ENCODE measurements at regions not wholly inside any gene's neighbourhood (a gene's known extent, or its start where the extent isn't known, plus 50 kb on each side); places are given as distances from the start of the nearest gene placed in this dataset.

DNA sequence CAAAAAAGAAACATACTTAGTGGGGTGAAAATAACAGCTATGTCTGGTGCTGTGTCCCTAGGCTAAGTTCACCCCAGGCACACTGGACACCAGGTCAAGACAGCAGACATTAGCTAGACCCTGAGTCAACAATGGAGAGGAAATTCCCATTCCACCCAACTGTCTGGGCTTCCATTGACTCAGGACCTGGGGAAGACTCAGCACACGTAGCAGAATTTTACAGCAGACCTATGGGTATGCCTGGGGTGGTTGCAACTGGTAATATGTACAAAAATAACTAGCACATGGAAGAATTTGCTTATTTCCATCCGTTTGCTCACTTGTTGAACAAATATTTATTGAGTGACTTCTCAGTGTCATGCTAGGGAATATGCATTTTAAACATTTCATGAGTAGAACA, 117.0 kb downstream of the GAS1 start:
- no peak for DNase-seq (ENCODE audit: low read depth in 3 of 3)

DNA sequence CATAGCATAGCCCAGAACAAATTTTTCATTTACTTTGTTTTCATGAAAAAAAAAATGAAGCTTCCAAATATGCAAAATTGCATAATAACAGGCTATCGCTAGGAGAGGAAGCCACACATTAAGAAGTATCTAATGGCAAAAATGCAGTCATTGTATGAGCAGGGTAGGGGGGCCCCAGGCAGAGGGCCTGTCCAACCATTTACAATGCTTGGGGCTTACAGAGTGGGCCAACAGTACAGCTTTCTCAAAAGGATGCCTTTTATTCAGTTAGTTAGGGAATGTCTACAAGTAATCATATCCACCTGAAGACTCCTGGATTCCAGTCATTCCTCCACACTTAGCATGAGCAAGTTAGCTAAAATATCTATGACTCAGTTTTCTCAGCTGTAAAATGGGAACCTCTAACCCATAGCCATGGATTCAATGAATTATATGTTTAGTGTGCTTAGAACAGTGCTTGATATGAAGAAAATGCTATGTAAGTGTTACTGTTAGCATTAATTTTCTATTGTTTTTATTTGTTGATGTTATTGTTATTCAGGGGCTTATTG, 117.7 kb downstream of the GAS1 start:
- DNase-seq (ENCODE audit: low read depth in 3 of 3), result no peak

DNA sequence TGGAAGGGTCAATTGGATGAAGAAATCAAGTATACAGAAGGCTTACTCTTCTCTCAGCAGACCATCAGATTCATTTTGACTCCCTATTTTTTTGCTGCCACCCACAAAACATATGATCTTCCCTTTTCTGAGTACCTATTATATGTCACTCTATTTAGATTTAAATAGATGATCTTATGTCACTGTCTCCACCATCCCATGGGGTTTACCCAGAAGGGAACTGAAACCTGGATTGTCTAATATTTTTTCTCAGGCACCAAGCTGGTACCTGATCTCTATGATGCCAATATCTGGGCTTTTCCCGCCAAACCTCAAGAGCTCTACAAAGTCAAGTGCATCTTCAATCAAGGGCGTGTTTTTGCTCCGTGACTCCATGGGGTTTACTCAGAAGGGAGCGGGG, 118.7 kb downstream of the GAS1 start:
- DNase-seq (ENCODE audit: low read depth in 3 of 3), result no peak

DNA sequence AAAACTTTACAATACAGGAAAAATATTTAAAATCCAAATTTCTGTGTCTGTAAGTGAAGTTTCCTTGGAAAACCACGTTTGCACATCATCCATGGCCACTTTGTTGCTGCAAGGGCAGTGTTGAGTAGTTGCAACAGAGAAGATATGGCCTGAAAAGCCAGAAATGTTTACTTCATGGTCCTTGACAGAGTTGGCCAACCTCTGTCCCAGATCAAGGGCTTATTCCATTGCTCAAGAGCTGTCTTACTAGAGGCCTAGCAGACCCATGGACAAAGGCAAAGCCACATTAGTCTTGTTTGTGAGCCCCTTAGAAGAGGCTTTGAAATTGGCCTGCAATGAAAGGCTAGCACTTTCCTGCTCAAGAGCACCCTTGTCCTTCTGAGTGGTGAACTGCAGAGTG, 119.4 kb downstream of the GAS1 start:
- no peak for DNase-seq (ENCODE audit: low read depth in 3 of 3)

DNA sequence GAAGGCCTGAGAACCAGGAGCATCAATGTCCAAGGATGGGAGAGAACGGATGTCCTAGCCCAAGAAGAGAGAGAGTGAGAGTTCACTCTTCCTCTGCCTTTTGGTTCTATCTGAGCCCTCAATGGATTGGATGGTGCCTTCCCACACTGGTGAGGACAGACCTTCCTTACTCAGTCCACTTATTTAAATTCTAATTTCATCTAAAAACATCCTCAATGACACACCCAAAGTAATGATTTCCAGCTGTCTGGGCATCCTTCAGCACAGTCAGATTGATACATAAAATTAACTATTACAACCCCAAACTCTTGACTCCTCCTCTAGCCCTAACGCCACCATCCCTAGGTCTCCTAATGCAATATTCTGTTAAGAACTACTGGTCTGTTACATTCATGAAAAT, 122.0 kb downstream of the GAS1 start:
- DNase-seq (ENCODE audit: low read depth in 3 of 3), result no peak

DNA sequence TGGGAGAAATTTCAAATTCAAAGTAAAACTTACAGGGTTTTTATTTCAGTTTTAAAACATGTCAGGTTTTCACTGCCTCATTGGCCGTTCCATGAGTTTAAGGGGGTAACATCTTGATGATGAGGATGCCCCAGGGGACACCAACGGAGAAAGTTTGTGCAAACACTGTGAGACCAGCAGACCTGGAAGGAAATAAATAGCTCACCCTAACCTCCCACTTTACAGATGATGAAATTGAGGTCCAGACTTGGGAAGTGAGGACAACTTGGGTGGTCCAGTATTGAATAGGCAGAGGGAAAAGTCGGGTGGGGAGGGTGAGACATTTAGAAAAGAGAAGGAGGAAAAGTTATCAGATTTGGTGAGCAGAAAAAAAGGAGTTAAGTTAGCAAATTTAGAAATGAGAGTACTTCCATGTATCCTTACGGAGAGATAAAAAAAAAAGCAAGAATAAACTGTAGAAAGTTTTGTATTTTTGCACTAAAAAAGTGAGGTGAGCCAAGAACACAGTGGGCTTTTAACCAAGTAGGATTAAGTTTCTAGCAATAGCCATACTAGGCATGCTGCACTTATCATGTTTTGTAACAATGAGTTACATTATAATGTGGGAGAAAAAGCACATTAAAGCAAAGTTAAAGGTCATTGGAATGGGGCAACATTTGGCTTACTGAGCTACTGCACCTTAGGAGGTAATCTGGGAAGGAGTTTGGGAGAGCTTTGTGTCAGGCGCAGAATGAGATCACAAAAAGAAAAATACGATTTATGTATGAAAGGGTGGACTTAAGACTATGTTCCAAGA, 125.1 kb downstream of the GAS1 start:
- no peak for DNase-seq (ENCODE audit: low read depth in 3 of 3)

DNA sequence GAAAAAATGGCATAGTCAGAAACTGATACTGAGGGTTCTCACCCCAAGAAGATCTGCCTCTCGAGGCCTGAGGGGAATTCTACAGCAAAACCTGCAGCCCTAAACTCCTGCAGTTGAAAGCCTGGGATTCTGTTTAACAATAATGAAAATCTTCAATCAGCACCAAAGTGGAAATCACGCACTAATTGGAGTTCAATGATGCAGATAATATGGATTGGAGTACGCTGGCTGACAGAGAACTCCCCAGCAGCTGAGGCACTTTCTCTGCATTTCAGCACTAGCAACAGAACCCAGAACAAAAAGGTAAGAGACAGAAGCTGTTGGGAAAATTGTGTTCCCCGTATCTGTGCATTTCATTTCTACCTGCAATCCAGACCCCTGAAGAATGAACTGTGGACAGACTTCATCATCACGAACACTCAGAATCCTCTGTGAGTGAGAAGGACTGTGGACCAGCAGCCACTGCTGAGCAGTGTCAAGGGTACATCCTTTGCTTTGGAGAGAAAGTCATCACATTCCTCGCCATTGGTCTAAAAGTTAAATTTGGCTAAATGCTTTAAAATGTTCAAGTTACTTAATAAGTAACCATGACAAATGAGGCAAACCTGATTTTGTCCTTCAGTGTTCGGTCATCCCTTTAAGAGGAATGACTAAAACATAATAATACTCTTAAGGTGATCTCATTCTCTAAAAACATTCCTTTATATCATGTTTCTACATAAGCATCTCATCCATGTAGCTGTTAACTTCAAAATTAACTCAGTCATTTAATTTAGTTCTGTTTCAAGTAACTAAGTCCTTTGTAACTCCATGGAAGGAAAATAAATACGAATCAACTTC, 126.1 kb downstream of the GAS1 start:
- DNase-seq (ENCODE audit: low read depth in 3 of 3), result no peak

DNA sequence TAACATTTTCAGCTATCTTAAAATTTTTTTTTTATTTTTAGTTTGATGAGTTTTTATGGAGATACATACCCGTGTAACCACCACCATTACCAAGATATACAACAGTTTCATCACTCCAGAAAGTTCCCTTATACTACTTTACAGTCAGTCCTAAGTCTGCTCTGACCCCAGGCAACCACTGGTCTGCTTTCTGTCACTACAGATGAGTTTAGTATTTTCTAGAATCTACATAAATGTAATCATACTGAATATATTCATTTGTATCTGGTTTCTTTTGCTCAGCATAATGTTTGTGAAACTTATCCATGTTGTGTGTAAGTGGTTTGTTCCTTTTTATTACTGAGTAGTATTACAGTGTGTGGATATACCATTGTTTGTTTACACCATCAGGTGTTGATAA, 127.8 kb downstream of the GAS1 start:
- no peak for DNase-seq (ENCODE audit: low read depth in 3 of 3)

DNA sequence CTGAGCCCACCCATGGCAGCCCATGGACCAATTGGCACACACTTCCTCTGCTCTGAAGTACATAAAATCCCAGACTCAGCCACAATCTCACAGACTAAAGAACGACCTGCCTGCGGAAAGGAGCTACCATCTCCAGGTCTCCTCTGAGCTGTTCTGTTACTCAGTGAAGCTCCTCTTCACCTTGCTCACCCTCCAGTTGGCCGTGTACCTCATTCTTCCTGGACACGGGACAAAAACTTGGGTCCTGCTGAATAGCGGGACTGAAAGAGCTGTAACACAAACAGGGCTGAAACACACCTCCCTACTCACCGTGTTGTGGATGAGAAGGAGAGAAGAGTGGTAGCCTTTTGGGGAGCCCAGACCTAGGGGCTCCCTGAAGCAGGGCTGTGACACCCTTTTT, 128.7 kb downstream of the GAS1 start:
- no peak for DNase-seq (ENCODE audit: low read depth in 3 of 3)

DNA sequence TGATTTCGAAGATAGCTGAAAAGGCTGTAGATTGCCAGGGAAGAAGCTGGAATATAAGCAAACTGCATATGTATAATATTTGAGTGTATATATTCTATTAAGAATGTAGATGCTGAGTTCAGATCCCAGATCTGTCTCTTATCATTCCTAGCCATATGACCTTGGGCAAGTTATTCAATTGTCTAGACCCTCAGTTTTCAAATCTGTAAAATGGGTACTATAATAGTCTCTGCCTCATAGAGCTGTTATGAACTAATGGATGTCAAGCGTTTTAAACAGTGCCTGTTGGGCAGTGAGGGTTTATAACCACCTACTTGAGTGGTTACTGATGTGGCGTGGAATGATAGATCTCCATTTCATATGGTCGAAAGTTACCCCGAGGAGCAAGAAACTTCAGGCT, 130.4 kb downstream of the GAS1 start:
- DNase-seq (ENCODE audit: low read depth in 3 of 3), result no peak

DNA sequence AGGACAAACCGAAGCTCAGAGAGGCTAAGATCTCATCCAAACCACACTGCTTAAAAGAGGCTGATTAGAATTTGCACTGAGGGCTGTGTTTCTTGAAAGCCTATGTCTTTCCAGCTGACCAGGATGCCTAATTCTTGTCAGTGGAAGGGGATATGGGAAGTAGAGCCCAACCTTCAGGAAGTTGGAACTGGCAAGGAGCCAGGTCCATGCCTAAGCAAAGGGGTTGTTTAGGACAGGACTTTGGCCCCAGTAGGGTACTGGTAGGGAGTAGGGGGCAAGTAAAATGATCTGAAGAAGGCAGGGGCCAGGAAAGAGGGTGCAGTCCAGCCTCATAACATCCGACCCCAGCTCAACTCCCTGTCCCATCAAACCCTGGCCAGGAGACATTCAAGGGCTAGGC, 130.9 kb downstream of the GAS1 start:
- DNase-seq (ENCODE audit: low read depth in 3 of 3), result no peak

DNA sequence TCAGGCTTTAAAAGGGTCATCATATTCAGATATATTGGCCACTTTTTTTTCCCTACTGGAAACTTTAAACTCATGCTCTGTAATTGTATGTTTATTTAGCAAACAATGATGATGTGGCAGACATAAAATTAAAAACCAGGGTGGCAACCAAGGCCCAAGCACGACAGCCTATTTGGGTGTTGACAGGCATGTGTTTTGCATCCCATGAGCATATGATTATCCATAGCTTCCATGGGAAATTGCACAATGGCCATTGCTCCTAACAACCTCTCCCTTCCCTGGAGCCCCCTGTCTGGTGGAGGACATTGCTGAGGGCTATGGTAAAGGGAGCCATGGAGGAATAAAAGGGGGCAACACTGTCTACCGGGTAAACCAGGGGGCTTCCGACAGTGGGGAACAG, 134.7 kb downstream of the GAS1 start:
- DNase-seq (ENCODE audit: low read depth in 3 of 3), result no peak

DNA sequence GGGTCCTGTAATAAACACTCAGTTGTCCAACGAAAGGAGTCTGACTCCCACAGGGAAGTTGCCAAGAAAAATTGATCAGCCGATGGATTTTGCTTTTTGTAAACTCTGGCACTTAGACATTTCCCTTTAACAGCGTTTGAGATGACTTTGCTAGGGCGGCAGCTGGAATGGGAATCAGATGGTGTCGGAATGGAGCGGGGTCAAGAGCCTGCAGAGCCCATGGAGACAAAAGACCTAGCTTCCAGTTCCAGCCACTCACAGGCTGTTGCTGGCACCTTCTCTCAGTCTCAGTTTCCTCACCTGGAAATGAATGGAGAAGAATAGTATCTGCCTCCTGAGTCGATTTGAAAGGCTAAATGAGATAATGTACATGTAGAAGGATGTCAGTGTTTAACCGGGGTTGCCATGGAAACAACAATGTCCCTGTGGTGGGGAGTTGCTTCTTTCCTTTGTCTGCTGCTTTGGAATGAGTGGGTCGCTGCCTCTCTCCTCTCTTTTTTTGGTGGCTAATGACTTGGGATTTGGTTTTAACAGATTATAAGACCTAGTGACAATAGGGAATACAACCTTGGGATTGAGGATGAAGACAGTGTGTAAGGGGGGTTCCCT, 137.4 kb downstream of the GAS1 start:
- no peak for DNase-seq (ENCODE audit: low read depth in 3 of 3)

DNA sequence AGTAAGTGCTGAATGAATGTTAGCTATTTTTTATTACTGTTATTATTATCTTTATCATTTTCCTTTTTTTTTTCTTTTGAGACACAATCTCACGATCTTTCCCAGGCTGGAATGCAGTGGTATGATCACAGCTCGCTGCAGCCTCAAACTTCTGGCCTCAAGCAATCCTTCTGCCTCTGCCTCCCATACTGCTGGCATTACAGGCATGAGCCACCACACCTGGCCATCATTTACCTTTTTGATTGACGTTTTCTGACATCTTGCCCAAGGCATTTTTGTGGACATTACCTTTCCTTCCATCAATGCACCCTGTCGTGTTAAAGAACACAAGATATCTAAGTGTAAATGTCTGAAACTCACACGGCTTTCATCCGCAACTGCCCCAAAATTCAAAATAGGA, 138.2 kb downstream of the GAS1 start:
- DNase-seq (ENCODE audit: low read depth in 3 of 3), result no peak

DNA sequence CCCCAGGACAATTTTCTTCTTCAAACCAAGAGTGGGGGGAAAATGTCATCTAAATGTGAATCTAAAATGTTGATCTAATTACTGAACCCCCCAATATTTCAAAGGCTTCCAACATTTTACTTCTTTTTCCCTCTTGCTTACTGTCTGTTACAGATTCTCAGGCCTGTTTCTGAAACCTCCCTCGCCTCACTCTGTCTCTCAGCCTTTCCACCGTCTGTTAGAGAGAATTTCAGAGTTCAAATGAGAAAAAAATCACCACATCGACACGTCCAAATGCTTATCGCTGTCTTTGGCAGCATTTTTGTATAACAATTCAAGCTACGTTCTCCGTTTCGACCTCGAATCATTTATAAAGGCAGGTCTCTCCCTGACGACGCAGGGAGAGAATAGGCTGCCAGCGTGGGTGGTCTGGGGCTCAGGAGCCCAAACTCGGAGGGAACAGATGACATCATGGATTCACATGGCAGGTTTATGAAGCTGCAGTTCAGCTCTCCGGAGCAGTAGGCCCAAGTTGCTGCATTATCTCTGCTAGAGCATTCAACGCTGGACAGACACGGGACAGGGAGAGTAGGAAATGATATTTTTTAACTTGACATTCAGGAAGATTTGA, 139.8 kb downstream of the GAS1 start:
- no peak for DNase-seq (ENCODE audit: low read depth in 3 of 3)

DNA sequence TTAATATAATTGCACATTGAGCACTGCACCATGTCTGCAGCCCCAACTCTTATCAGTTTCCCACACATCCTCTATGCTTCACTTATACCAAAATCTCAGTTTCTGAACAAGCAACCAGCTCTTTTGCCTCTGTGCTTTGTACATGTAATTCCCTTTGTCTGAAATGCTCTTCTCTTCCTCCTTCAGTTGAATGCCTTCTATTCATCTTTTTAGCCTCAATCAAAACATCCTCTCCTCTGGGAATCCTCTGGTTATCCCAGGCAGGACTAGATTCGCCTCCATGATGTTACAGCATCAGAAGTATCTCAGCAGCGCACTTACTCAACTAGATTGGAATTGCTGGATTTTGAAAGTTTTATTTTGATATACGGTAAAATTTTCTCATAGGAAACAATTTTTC, 143.3 kb downstream of the GAS1 start:
- DNase-seq (ENCODE audit: low read depth in 3 of 3), result no peak

DNA sequence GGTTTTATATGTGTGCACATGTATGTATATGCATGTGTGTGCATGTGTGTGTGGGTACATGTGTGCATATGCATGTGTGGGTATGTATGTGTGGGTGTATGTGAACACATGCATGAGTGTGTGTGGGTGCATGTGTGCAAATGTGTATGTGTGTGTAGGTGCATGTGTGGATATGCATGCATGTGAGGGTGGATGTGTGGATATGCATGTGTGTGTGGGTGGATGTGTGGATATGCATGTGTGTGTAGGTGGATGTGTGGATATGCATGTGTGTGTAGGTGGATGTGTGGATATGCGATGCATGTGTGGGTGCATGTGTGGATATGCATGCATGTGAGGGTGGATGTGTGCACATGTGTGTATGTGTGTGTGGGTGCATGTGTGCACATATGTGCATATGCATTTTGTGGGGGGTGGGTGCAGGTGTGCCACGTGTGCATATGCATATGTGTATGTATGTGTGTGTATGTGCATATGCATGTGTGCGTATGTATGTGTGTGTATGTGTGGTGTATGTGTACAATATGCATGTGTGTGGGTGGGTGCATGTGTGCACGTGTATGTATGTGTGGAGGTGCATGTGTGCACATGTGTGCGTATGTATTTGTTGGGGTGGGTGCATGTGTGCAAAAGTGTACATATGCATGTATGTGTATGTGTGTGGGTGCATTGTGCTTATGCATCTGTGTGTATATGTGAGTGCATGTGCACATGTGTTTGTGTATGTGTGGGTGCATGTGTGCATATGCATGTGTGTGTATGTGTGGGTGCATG, 144.2 kb downstream of the GAS1 start:
- DNase-seq (ENCODE audit: low read depth in 3 of 3), result no peak

DNA sequence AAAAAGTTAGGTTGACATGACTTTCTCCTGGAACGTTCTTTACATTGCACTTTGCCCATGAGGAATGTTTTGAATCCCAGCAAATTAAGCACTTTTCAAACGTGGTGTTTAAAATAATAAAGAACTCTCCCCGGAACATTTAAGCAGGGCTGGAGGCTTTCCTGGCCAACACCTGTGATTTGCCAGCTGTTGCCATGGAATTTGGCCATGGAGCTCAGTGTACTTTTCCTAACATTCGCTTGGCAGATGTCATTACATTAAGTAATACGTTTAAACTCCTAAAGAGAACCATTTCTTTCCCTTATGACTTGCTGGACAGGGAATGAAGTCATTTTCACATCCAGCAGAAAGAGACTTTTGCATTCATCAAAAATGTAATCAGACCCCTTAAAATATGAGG, 146.1 kb downstream of the GAS1 start:
- DNase-seq (ENCODE audit: low read depth in 3 of 3), result no peak

DNA sequence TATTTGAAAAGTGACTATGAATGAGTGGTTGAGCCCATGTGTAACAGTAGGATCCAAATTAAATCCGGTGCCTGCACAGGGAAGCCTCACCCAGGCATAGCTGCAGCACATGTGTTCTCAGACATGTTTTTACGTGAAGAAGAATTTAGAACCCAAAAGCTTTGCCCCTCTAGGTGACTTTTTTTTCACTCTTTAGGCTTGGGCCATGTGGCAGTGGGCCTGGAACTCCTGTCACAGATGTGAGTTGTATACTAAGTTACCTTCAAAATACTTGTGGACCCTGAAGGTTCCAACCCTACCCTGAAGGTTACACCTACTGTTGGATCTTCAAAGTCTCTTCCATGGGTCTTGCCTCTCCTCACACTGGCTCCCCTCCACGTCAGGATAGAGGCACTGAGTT, 146.6 kb downstream of the GAS1 start:
- DNase-seq (ENCODE audit: low read depth in 3 of 3), result no peak

DNA sequence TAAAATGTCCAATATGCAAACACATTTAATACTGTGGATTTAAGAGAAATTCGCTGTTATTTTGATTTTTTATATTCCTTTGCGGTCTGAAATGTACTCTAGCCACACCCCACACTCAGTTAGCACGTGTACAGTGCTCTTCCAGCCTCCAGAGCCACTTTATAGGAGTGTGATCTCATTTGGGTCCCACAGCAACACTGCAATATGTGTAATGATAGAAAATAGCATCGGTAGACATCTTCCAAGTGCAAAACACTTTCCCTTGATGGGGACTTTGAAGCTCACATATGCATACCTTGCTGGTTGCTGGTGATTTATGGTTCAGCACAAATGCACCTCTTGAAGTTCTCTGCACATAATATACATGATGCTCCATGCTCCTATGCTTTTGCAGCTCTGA, 148.3 kb downstream of the GAS1 start:
- no peak for DNase-seq (ENCODE audit: low read depth in 3 of 3)

DNA sequence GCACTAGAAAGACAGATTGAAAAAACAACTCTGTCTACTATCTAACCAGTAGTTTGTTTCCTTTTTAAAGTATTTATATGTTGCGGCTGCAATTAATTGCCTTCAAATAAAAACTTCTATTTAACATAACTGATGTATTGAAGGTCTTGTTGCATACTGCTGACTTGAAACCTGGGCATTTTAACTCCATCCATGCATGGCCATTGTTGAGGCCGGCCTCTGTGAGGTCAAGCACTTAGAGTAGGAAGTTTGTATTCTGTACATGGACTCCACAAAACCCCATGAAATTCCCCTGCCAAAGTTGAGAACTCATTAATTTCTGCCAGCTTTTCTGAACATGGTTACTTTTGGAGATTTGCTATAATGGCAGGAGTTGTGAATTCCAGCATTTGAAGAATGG, 150.6 kb downstream of the GAS1 start:
- no peak for DNase-seq (ENCODE audit: low read depth in 3 of 3)

Data from stimulated activated CD4-positive, alpha-beta T cell treated with anti-CD3 and anti-CD28 coated beads, TNF-alpha, amount 100 ng/mL, for 24 hours (primary cell).